ENCODE measurements at regions not wholly inside any gene's neighbourhood (a gene's known extent, or its start where the extent isn't known, plus 50 kb on each side); places are given as distances from the start of the nearest gene placed in this dataset.
A peak's percentile ranks its signal among the peaks of the same experiment; 100 is the strongest.

DNA sequence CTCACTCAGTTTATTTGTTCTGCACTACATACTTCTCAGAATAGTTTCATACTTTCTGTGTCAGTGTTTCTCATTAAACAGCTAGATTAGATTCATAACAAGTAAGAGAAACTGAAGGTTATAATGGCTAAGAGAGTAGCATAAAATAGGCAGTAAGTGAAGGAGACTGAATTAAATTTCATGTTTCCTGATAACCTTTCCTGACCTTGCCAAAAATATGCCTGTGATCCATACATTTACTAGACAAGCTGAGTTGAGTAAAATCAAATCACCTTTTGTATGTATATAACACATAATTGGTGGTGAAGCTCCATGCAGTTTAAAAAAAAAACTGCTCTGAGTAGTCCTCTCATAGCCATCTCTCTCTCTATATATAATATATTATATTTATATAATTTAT, 545.3 kb upstream of the PCDH20 start (continued):
- TF ChIP-seq, protein P1, sequence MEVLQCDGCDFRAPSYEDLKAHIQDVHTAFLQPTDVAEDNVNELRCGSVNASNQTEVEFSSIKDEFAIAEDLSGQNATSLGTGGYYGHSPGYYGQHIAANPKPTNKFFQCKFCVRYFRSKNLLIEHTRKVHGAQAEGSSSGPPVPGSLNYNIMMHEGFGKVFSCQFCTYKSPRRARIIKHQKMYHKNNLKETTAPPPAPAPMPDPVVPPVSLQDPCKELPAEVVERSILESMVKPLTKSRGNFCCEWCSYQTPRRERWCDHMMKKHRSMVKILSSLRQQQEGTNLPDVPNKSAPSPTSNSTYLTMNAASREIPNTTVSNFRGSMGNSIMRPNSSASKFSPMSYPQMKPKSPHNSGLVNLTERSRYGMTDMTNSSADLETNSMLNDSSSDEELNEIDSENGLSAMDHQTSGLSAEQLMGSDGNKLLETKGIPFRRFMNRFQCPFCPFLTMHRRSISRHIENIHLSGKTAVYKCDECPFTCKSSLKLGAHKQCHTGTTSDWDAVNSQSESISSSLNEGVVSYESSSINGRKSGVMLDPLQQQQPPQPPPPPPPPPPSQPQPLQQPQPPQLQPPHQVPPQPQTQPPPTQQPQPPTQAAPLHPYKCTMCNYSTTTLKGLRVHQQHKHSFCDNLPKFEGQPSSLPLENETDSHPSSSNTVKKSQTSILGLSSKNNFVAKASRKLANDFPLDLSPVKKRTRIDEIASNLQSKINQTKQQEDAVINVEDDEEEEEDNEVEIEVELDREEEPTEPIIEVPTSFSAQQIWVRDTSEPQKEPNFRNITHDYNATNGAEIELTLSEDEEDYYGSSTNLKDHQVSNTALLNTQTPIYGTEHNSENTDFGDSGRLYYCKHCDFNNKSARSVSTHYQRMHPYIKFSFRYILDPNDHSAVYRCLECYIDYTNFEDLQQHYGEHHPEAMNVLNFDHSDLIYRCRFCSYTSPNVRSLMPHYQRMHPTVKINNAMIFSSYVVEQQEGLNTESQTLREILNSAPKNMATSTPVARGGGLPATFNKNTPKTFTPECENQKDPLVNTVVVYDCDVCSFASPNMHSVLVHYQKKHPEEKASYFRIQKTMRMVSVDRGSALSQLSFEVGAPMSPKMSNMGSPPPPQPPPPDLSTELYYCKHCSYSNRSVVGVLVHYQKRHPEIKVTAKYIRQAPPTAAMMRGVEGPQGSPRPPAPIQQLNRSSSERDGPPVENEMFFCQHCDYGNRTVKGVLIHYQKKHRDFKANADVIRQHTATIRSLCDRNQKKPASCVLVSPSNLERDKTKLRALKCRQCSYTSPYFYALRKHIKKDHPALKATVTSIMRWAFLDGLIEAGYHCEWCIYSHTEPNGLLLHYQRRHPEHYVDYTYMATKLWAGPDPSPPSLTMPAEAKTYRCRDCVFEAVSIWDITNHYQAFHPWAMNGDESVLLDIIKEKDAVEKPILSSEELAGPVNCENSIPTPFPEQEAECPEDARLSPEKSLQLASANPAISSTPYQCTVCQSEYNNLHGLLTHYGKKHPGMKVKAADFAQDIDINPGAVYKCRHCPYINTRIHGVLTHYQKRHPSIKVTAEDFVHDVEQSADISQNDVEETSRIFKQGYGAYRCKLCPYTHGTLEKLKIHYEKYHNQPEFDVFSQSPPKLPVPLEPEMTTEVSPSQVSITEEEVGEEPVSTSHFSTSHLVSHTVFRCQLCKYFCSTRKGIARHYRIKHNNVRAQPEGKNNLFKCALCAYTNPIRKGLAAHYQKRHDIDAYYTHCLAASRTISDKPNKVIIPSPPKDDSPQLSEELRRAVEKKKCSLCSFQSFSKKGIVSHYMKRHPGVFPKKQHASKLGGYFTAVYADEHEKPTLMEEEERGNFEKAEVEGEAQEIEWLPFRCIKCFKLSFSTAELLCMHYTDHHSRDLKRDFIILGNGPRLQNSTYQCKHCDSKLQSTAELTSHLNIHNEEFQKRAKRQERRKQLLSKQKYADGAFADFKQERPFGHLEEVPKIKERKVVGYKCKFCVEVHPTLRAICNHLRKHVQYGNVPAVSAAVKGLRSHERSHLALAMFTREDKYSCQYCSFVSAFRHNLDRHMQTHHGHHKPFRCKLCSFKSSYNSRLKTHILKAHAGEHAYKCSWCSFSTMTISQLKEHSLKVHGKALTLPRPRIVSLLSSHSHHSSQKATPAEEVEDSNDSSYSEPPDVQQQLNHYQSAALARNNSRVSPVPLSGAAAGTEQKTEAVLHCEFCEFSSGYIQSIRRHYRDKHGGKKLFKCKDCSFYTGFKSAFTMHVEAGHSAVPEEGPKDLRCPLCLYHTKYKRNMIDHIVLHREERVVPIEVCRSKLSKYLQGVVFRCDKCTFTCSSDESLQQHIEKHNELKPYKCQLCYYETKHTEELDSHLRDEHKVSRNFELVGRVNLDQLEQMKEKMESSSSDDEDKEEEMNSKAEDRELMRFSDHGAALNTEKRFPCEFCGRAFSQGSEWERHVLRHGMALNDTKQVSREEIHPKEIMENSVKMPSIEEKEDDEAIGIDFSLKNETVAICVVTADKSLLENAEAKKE (CRISPR knock-in tag; IDR thresholded peaks at IDR 0.05): no peak
- TF ChIP-seq JUNB (IDR thresholded peaks at IDR 0.05; ENCODE audit: unreplicated experiment): no peak
- no peak for TF ChIP-seq POLR2AphosphoS5 (IDR thresholded peaks at IDR 0.05; ENCODE audit: low read depth)
- no peak for TF ChIP-seq EZH2 (IDR thresholded peaks at IDR 0.05; ENCODE audit: low read depth, unreplicated experiment)
- TF ChIP-seq EZH2phosphoT487 (IDR thresholded peaks at IDR 0.05; ENCODE audit: unreplicated experiment): no peak
- no peak for TF ChIP-seq NANOG (IDR thresholded peaks at IDR 0.05; ENCODE audit: borderline replicate concordance)

DNA sequence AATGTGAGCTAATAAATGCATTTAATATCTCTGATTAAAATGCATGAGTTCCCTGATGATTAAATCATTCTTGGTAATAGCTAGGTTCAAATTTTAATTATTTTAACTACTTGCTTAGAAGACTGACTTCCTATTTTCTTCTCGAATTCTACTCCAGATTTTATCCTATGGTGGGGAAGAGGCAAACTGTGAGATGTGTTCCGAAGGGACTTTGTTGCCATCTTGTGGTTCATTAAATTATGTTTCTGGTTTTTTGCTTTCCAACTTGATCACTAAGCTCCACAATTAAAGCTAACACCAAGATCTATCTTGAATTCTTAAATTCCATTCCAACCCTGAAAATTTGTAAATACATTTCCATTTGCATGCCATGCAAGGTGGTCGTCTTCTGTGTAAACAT, 538.4 kb upstream of the PCDH20 start:
- Mint-ChIP-seq H3K4me3 (no peak overlapping the region), H3K36me3 (ENCODE audit: low read depth) (no peaks in the 10 kb centered on the region), H3K4me1 (no peaks in the 10 kb centered on the region), H3K27me3 (ENCODE audit: insufficient read depth, low read depth, poor library complexity) (no peaks in the 10 kb centered on the region), H3K27ac (no peak overlapping the region), H3K9me3 (no peaks in the 10 kb centered on the region)
- no peaks in the 10 kb centered on the region for H3K27me3 ChIP-seq (ENCODE audit: insufficient read depth)
- peak; percentile 69 for DNase-seq (ENCODE audit: low spot score)
- no peak overlapping the region for H3K4me3 ChIP-seq
- no peak overlapping the region for H3K27ac ChIP-seq (ENCODE audit: low read depth)
- H3F3A ChIP-seq (replicated peaks; ENCODE audit: low read depth): no peaks in the 10 kb centered on the region
- H3K4me1 ChIP-seq (ENCODE audit: insufficient read depth): no peaks in the 10 kb centered on the region
- H2AFZ ChIP-seq: no peak overlapping the region
- no peak for TF ChIP-seq ZNF114 (CRISPR knock-in tag; IDR thresholded peaks at IDR 0.05)
- TF ChIP-seq CTCF (conservative IDR thresholded peaks at IDR 0.05; ENCODE audit: low read depth in 2 of 2): peak; percentile 66 to 72
- no peak for TF ChIP-seq EZH2 (IDR thresholded peaks at IDR 0.05; ENCODE audit: low read depth, unreplicated experiment)
- TF ChIP-seq NANOG (IDR thresholded peaks at IDR 0.05; ENCODE audit: borderline replicate concordance): no peak
- TF ChIP-seq JUNB (IDR thresholded peaks at IDR 0.05; ENCODE audit: unreplicated experiment): no peak
- H3K36me3 ChIP-seq (ENCODE audit: insufficient read depth): no peaks in the 10 kb centered on the region
- no peak; the same call in 2 of the 3 replicates for ATAC-seq
- H3K79me2 ChIP-seq (replicated peaks; ENCODE audit: insufficient read depth): no peaks in the 10 kb centered on the region
- no peaks in the 10 kb centered on the region for H3K9me2 ChIP-seq (ENCODE audit: insufficient read depth)
- no peak overlapping the region for H3K4me2 ChIP-seq
- no peaks in the 10 kb centered on the region for H4K20me1 ChIP-seq (replicated peaks; ENCODE audit: insufficient read depth)

All from GM23338 (cell line).